ENCODE measurements at regions not wholly inside any gene's neighbourhood (a gene's known extent, or its start where the extent isn't known, plus 50 kb on each side); places are given as distances from the start of the nearest gene placed in this dataset.

- H3K9me3 ChIP-seq (ENCODE audit: control insufficient read depth, low read length): no peaks in the 10 kb centered on the region
- no peaks in the 10 kb centered on the region for H3K36me3 ChIP-seq (ENCODE audit: control insufficient read depth, insufficient read depth, low read length)
- H2AFZ ChIP-seq: no peak overlapping the region
- H3K4me1 ChIP-seq: no peaks in the 10 kb centered on the region
- no peak overlapping the region for H3K9ac ChIP-seq
- H3K79me2 ChIP-seq: no peaks in the 10 kb centered on the region
- no peak for TF ChIP-seq CTCF (IDR thresholded peaks at IDR 0.05)
- no peak overlapping the region for H3K4me2 ChIP-seq (ENCODE audit: low read length)
- no peak overlapping the region for H3K4me3 ChIP-seq (ENCODE audit: low read depth, low read length)
- H3K27me3 ChIP-seq (ENCODE audit: control insufficient read depth, insufficient read depth, low read length): no peaks in the 10 kb centered on the region
- no peak overlapping the region for H3K27ac ChIP-seq
Observed at GRCh38 chr2:180660881-180661685, 319.3 kb upstream of the UBE2E3 start.

GRCh38 chr2:180660207-180660606 is 320.2 kb upstream of the UBE2E3 start:
- TF ChIP-seq CTCF (IDR thresholded peaks at IDR 0.05): no peak
- no peaks in the 10 kb centered on the region for H3K4me1 ChIP-seq
- no peak overlapping the region for H3K4me2 ChIP-seq (ENCODE audit: low read length)

GRCh38 chr2:180657054-180657453 is 323.4 kb upstream of the UBE2E3 start:
- Histone ChIP-seq H3K4me1 (no peaks in the 10 kb centered on the region), H3K4me2 (ENCODE audit: low read length) (no peak overlapping the region), H3K27me3 (ENCODE audit: control insufficient read depth, insufficient read depth, low read length) (no peaks in the 10 kb centered on the region), H3K9ac (no peak overlapping the region), H2AFZ (no peak overlapping the region), H3K27ac (no peak overlapping the region), H3K79me2 (no peaks in the 10 kb centered on the region), H3K9me3 (ENCODE audit: control insufficient read depth, low read length) (no peaks in the 10 kb centered on the region), H3K36me3 (ENCODE audit: control insufficient read depth, insufficient read depth, low read length) (no peaks in the 10 kb centered on the region), H3K4me3 (ENCODE audit: low read depth, low read length) (no peak overlapping the region)
- TF ChIP-seq CTCF (IDR thresholded peaks at IDR 0.05): no peak

More at GRCh38 chr2:180660207-180660606, 320.2 kb upstream of the UBE2E3 start:
- Histone ChIP-seq H2AFZ (no peak overlapping the region), H3K36me3 (ENCODE audit: control insufficient read depth, insufficient read depth, low read length) (no peaks in the 10 kb centered on the region), H3K27ac (no peak overlapping the region), H3K9me3 (ENCODE audit: control insufficient read depth, low read length) (no peaks in the 10 kb centered on the region), H3K4me3 (ENCODE audit: low read depth, low read length) (no peak overlapping the region), H3K79me2 (no peaks in the 10 kb centered on the region), H3K9ac (no peak overlapping the region), H3K27me3 (ENCODE audit: control insufficient read depth, insufficient read depth, low read length) (no peaks in the 10 kb centered on the region)

GRCh38 chr2:180656455-180656847 is 324.0 kb upstream of the UBE2E3 start:
- Histone ChIP-seq H3K27ac (no peak overlapping the region), H3K27me3 (ENCODE audit: control insufficient read depth, insufficient read depth, low read length) (no peaks in the 10 kb centered on the region)

More at GRCh38 chr2:180656455-180656847, 324.0 kb upstream of the UBE2E3 start:
- no peak overlapping the region for H3K4me3 ChIP-seq (ENCODE audit: low read depth, low read length)
- H3K79me2 ChIP-seq: no peaks in the 10 kb centered on the region
- no peak overlapping the region for H3K9ac ChIP-seq
- H3K4me2 ChIP-seq (ENCODE audit: low read length): no peak overlapping the region
- no peak overlapping the region for H2AFZ ChIP-seq
- no peaks in the 10 kb centered on the region for H3K4me1 ChIP-seq
- no peaks in the 10 kb centered on the region for H3K9me3 ChIP-seq (ENCODE audit: control insufficient read depth, low read length)
- H3K36me3 ChIP-seq (ENCODE audit: control insufficient read depth, insufficient read depth, low read length): no peaks in the 10 kb centered on the region
- TF ChIP-seq CTCF (IDR thresholded peaks at IDR 0.05): no peak

Data from parathyroid adenoma (tissue), 2 donors.